DND-41 (cell line): ENCODE measurements at regions not wholly inside any gene's neighbourhood (a gene's known extent, or its start where the extent isn't known, plus 50 kb on each side); places are given as distances from the start of the nearest gene placed in this dataset.

Source experiments
- ATAC-seq: fragments of 200-7000 bp; cut with Tn5 transposase; 3 replicates; pipeline ENCODE4 v1.9.1; 2021; ENCODE audit warnings: low read depth; ENCODE audit not compliant: insufficient read depth
- DNase-seq: peaks from one replicate; pipeline ENCODE4 v3.0.0-alpha.2; 2020
- H2AFZ ChIP-seq: 2 replicates; pipeline ENCODE4 v1.6.0; 2012; ENCODE audit warnings: low read depth, low read length
- H3K27ac ChIP-seq: 2 replicates; pipeline ENCODE4 v1.5.1; 2012; ENCODE audit warnings: low read length, inconsistent platforms
- H3K27me3 ChIP-seq: fragments of 200-600 bp; sonication (generic); 2 replicates; pipeline ENCODE4 v1.6.0; 2012; ENCODE audit warnings: low read length, mild to moderate bottlenecking, inconsistent platforms; ENCODE audit not compliant: insufficient read depth, poor library complexity
- H3K36me3 ChIP-seq: 2 replicates; pipeline ENCODE4 v1.5.1; 2012; ENCODE audit warnings: low read length, inconsistent platforms; ENCODE audit not compliant: insufficient read depth
- H3K4me1 ChIP-seq: 2 replicates; pipeline ENCODE4 v1.5.1; 2012; ENCODE audit warnings: mild to moderate bottlenecking, low read length; ENCODE audit not compliant: insufficient read depth
- H3K4me2 ChIP-seq: 2 replicates; pipeline ENCODE4 v1.6.0; 2012; ENCODE audit warnings: mild to moderate bottlenecking, moderate library complexity, low read length, inconsistent platforms; ENCODE audit not compliant: insufficient read depth
- H3K4me3 ChIP-seq, 2 experiments: fragments of 200-600 bp in 1 of 2; shearing (Covaris generic) in 1 of 2; 2 replicates each; pipeline ENCODE4 v1.5.1; 2012 to 2016; ENCODE audit warnings: inconsistent platforms in 2 of 2, low read length in 2 of 2, mild to moderate bottlenecking in 2 of 2, low read depth in 1 of 2, moderate library complexity in 1 of 2
- H3K79me2 ChIP-seq: 2 replicates; pipeline ENCODE4 v1.6.0; 2012; ENCODE audit warnings: low read length, inconsistent platforms; ENCODE audit not compliant: insufficient read depth
- H3K9ac ChIP-seq: 2 replicates; pipeline ENCODE4 v1.6.0; 2012; ENCODE audit warnings: low read depth, mild to moderate bottlenecking, inconsistent platforms, low read length, moderate library complexity
- H3K9me3 ChIP-seq: 2 replicates; pipeline ENCODE4 v1.5.1; 2012; ENCODE audit warnings: low read length, moderate library complexity, mild to moderate bottlenecking, inconsistent platforms; ENCODE audit not compliant: insufficient read depth, severe bottlenecking
- H4K20me1 ChIP-seq: 2 replicates; pipeline ENCODE4 v1.6.0; 2012; ENCODE audit warnings: low read length; ENCODE audit not compliant: insufficient read depth
- CTCF ChIP-seq: IDR thresholded peaks from 2 replicates; pipeline ENCODE4 v1.5.1; 2012; ENCODE audit warnings: borderline replicate concordance, low read length, moderate library complexity, mild to moderate bottlenecking; ENCODE audit not compliant: poor library complexity, severe bottlenecking; ENCODE audit errors: extremely low read depth
- EZH2 ChIP-seq: IDR thresholded peaks from 3 replicates; pipeline ENCODE4 v1.6.1; 2012; ENCODE audit warnings: borderline replicate concordance, low read depth, mild to moderate bottlenecking, moderate library complexity, low read length, inconsistent platforms; ENCODE audit not compliant: severe bottlenecking

- Histone ChIP-seq H3K79me2 (no peaks in the 10 kb centered on the region), H3K9me3 (no peaks in the 10 kb centered on the region), H2AFZ (no peak overlapping the region), H3K4me2 (no peak overlapping the region), H3K9ac (no peak overlapping the region), H3K4me3 (no peak overlapping the region), H4K20me1 (no peaks in the 10 kb centered on the region), H3K27me3 (no peaks in the 10 kb centered on the region), H3K4me1 (peaks cover 11% of the 10 kb centered on the region; the same call in 1 of the 2 replicates), H3K36me3 (no peaks in the 10 kb centered on the region), H3K27ac (peak overlapping the region; percentile 42)
- TF ChIP-seq EZH2 (no peak), CTCF (no peak)
- DNase-seq, result peak; percentile 37
- peak; percentile 66 for ATAC-seq
Observed at GRCh38 chr9:710951-711745, 130.3 kb upstream of the DMRT1 start.

GRCh38 chr9:711761-712553 is 129.5 kb upstream of the DMRT1 start:
- Histone ChIP-seq H3K4me3 (no peak overlapping the region), H3K9ac (no peak overlapping the region), H3K9me3 (no peaks in the 10 kb centered on the region), H3K4me1 (peaks cover 11% of the 10 kb centered on the region; the same call in 1 of the 2 replicates), H3K27ac (peak overlapping the region; percentile 42), H3K36me3 (no peaks in the 10 kb centered on the region), H3K79me2 (no peaks in the 10 kb centered on the region), H3K27me3 (no peaks in the 10 kb centered on the region), H4K20me1 (no peaks in the 10 kb centered on the region), H2AFZ (no peak overlapping the region), H3K4me2 (no peak overlapping the region)
- ATAC-seq (no peak), DNase-seq (no peak)
- TF ChIP-seq CTCF (no peak), EZH2 (no peak)

- no peaks in the 10 kb centered on the region for H4K20me1 ChIP-seq
- H3K36me3 ChIP-seq, result no peaks in the 10 kb centered on the region
- peaks cover 11% of the 10 kb centered on the region; the same call in 1 of the 2 replicates for H3K4me1 ChIP-seq
- no peak overlapping the region for H3K4me2 ChIP-seq
- no peak overlapping the region for H2AFZ ChIP-seq
- no peak overlapping the region for H3K4me3 ChIP-seq
- no peaks in the 10 kb centered on the region for H3K79me2 ChIP-seq
- no peak overlapping the region for H3K27ac ChIP-seq
- ATAC-seq (no peak), DNase-seq (no peak)
- TF ChIP-seq CTCF (no peak), EZH2 (no peak)
- H3K27me3 ChIP-seq, result no peaks in the 10 kb centered on the region
- no peak overlapping the region for H3K9ac ChIP-seq
- no peaks in the 10 kb centered on the region for H3K9me3 ChIP-seq
Observed at GRCh38 chr9:712643-713042, 128.9 kb upstream of the DMRT1 start.
